Epithelial cell of esophagus (primary cell): ENCODE measurements at regions not wholly inside any gene's neighbourhood (a gene's known extent, or its start where the extent isn't known, plus 50 kb on each side); places are given as distances from the start of the nearest gene placed in this dataset.

Experiments used
- DNase-seq: peaks from one replicate; pipeline ENCODE4 v3.0.0; 2010; ENCODE audit warnings: low read depth
- H3K4me3 ChIP-seq: 2 replicates; pipeline ENCODE4 v1.5.1; 2011; ENCODE audit warnings: mild to moderate bottlenecking, low read length, control low read depth
- CTCF ChIP-seq: IDR thresholded peaks from 2 replicates; pipeline ENCODE4 v1.5.1; 2011; ENCODE audit warnings: low read depth, mild to moderate bottlenecking, low read length, control low read depth, inconsistent platforms; ENCODE audit not compliant: insufficient read depth; ENCODE audit errors: missing control alignments

GRCh38 chr4:104735174-104735573 lies 240.5 kb upstream of the CXXC4 start:
- no peak for TF ChIP-seq CTCF
- no peak overlapping the region for H3K4me3 ChIP-seq
- no peak for DNase-seq

GRCh38 chr4:104740161-104740560 lies 245.5 kb upstream of the CXXC4 start:
- TF ChIP-seq CTCF = no peak
- H3K4me3 ChIP-seq = no peak overlapping the region
- no peak for DNase-seq

GRCh38 chr4:104743215-104743653 lies 248.5 kb upstream of the CXXC4 start:
- no peak for DNase-seq
- no peak for TF ChIP-seq CTCF
- no peak overlapping the region for H3K4me3 ChIP-seq

- TF ChIP-seq CTCF = no peak
- H3K4me3 ChIP-seq = no peak overlapping the region
- peak; percentile 36 for DNase-seq
Observed at GRCh38 chr4:104747635-104748034, 252.9 kb upstream of the CXXC4 start.

GRCh38 chr4:104749062-104749461 lies 254.4 kb upstream of the CXXC4 start:
- TF ChIP-seq CTCF = no peak
- peak; percentile 54 for DNase-seq
- no peak overlapping the region for H3K4me3 ChIP-seq

- TF ChIP-seq CTCF = no peak
- H3K4me3 ChIP-seq = no peak overlapping the region
Observed at GRCh38 chr4:104750008-104750407, 255.3 kb upstream of the CXXC4 start.

GRCh38 chr4:104751468-104751867 lies 256.8 kb upstream of the CXXC4 start:
- H3K4me3 ChIP-seq = no peak overlapping the region
- TF ChIP-seq CTCF = no peak
- DNase-seq = peak; percentile 69

More at GRCh38 chr4:104750008-104750407, 255.3 kb upstream of the CXXC4 start:
- DNase-seq = no peak
